ENCODE measurements at regions not wholly inside any gene's neighbourhood (a gene's known extent, or its start where the extent isn't known, plus 50 kb on each side); places are given as distances from the start of the nearest gene placed in this dataset.

DNA sequence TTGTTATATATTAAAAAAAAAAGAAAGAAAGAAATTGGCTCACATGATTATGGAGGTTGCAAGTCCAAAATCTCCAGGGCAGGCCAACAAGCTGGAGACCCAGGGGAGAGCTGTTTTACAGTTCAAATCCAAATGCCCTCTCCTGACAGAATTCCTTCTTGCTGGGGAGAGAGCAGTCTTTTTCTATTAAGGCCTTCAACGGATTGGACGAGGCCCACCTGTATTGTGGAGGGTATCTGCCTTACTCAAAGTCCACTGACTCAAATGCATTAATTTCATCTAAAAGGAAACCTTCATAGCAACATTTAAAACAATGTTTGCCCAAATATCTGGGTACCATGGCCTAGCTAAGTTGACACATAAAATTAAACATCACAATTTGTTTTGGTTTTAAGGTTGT is 56.9 kb upstream of the TRIM67 start:
- TF ChIP-seq, protein P1, sequence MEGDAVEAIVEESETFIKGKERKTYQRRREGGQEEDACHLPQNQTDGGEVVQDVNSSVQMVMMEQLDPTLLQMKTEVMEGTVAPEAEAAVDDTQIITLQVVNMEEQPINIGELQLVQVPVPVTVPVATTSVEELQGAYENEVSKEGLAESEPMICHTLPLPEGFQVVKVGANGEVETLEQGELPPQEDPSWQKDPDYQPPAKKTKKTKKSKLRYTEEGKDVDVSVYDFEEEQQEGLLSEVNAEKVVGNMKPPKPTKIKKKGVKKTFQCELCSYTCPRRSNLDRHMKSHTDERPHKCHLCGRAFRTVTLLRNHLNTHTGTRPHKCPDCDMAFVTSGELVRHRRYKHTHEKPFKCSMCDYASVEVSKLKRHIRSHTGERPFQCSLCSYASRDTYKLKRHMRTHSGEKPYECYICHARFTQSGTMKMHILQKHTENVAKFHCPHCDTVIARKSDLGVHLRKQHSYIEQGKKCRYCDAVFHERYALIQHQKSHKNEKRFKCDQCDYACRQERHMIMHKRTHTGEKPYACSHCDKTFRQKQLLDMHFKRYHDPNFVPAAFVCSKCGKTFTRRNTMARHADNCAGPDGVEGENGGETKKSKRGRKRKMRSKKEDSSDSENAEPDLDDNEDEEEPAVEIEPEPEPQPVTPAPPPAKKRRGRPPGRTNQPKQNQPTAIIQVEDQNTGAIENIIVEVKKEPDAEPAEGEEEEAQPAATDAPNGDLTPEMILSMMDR (IDR thresholded peaks at IDR 0.05), result no peak
- no peak for TF ChIP-seq POLR2AphosphoS5 (IDR thresholded peaks at IDR 0.05)

All from prostate gland (tissue), 2 donors.